ENCODE measurements at regions not wholly inside any gene's neighbourhood (a gene's known extent, or its start where the extent isn't known, plus 50 kb on each side); places are given as distances from the start of the nearest gene placed in this dataset.
"Not testable (repeated sequence)": the region's sequence is repeated elsewhere in the genome, so short reads cannot be mapped to it uniquely, and the experiment has no call there.

DNA sequence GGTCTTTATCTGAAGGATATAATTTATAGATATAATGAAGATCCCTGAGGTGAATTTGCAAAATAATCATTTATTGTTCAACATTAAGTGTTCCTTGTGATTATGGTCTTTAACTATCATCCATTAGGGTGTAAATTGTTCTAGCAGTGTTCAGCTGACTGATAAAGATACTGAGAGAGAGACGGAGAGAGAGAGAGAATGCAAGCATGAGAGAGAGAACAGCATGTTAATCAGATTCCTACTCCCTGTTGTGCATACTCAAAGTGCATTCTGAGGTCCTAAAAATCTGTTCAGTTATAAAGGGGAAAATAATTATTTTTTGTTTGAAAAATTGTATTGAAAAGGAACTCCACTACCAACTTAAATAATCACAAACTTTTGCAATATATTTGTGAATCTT, 271.0 kb upstream of the CBLB start:
- no peak for ATAC-seq (ENCODE audit: low read depth)

DNA sequence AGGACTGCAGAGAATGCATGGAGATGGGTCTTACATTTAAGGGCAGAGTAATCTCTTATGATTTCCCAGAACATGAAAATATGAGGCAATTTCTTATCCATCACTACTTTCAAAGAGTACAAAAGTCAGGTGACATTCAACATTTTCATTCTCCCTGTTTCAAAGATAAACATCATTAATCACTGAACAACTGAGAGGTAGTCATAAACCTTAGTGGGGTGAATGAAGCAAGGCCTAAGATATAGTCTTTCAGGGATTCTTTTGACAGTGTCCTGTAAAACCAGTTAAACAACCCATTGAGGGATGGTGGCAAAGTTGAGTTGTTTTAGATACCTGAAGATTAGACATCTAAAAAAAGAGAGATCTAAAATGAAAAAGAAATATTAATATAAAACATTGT, 271.6 kb upstream of the CBLB start:
- Mint-ChIP-seq H3K9me3 (no peaks in the 10 kb centered on the region), H3K27ac (no peak overlapping the region), H3K36me3 (ENCODE audit: low read depth) (no peaks in the 10 kb centered on the region), H3K4me1 (no peaks in the 10 kb centered on the region), H3K27me3 (no peaks in the 10 kb centered on the region), H3K4me3 (no peak overlapping the region)
- CTCF ChIA-PET: no interaction called here
- POLR2A ChIA-PET: no interaction called here
- no peak for DNase-seq
- intact Hi-C loops (cut with micrococcal nuclease): no loop called here
- TF ChIP-seq, protein P1, sequence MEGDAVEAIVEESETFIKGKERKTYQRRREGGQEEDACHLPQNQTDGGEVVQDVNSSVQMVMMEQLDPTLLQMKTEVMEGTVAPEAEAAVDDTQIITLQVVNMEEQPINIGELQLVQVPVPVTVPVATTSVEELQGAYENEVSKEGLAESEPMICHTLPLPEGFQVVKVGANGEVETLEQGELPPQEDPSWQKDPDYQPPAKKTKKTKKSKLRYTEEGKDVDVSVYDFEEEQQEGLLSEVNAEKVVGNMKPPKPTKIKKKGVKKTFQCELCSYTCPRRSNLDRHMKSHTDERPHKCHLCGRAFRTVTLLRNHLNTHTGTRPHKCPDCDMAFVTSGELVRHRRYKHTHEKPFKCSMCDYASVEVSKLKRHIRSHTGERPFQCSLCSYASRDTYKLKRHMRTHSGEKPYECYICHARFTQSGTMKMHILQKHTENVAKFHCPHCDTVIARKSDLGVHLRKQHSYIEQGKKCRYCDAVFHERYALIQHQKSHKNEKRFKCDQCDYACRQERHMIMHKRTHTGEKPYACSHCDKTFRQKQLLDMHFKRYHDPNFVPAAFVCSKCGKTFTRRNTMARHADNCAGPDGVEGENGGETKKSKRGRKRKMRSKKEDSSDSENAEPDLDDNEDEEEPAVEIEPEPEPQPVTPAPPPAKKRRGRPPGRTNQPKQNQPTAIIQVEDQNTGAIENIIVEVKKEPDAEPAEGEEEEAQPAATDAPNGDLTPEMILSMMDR (IDR thresholded peaks at IDR 0.05): no peak
- ATAC-seq (ENCODE audit: low read depth): no peak

More for the DNA sequence above, 271.0 kb upstream of the CBLB start:
- no peaks in the 10 kb centered on the region for H3K36me3 Mint-ChIP-seq (ENCODE audit: low read depth)
- H3K27me3 Mint-ChIP-seq: no peaks in the 10 kb centered on the region
- ChIA-PET POLR2A (no interaction called here), CTCF (no interaction called here)
- no peak overlapping the region for H3K4me3 Mint-ChIP-seq
- intact Hi-C loops (cut with micrococcal nuclease): no loop called here
- no peak overlapping the region for H3K27ac Mint-ChIP-seq
- H3K4me1 Mint-ChIP-seq: no peaks in the 10 kb centered on the region
- no peak for DNase-seq
- H3K9me3 Mint-ChIP-seq: no peaks in the 10 kb centered on the region
- TF ChIP-seq, protein P1 (IDR thresholded peaks at IDR 0.05): no peak

DNA sequence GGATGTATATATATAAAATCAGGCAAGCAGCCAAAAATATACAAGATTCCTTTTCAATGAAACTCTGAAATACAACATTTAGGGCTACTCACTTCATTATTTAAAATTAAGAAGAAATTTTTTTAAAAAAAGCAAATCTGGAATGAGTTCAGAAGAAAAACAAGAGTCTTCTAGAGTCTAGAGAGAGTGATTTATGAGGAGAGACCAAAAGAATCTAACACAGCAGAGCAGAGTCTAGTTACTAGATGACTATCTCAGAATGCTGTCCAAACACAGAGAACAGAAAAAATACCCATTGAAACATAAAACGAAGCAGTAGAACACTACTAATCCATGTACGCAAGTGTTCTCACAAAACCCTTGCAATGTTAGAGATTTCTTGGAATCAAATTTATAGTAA, 275.2 kb upstream of the CBLB start:
- ChIA-PET CTCF (no interaction called here), POLR2A (no interaction called here)
- Mint-ChIP-seq H3K27me3 (no peaks in the 10 kb centered on the region), H3K9me3 (peaks cover 14% of the 10 kb centered on the region), H3K27ac (no peak overlapping the region), H3K4me3 (no peak overlapping the region), H3K4me1 (peaks cover 5% of the 10 kb centered on the region), H3K36me3 (ENCODE audit: low read depth) (no peaks in the 10 kb centered on the region)
- TF ChIP-seq, protein P1 (IDR thresholded peaks at IDR 0.05): no peak
- intact Hi-C loops (cut with micrococcal nuclease): no loop called here
- ATAC-seq (ENCODE audit: low read depth) (no peak), DNase-seq (no peak)

DNA sequence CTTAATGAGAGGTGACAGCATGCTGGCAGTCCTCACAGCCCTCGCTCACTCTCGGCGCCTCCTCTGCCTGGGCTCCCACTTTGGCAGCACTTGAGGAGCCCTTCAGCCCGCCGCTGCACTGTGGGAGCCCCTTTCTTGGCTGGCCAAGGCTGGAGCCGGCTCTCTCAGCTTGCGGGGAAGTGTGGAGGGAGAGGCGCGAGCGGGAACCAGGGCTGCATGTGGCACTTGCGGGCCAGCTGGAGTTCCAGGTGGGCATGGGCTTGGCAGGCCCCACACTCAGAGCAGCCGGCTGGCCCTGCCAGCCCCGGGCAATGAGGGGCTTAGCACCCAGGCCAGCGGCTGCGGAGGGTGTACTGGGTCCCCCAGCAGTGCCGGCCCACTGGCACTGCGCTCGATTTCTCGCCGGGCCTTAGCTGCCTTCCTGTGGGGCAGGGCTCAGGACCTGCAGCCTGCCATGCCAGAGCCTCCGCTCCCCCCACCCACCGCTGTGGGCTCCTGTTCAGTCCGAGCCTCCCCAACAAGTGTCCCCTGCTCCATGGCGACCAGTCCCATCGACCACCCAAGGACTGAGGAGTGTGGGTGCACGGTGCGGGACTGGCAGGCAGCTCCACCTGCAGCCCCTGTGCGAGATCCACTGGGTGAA, 279.7 kb upstream of the CBLB start:
- H3K4me1 Mint-ChIP-seq; intact Hi-C loops (cut with micrococcal nuclease); H3K27ac Mint-ChIP-seq; H3K36me3 Mint-ChIP-seq (ENCODE audit: low read depth); CTCF ChIA-PET; DNase-seq; ATAC-seq (ENCODE audit: low read depth); H3K27me3 Mint-ChIP-seq; H3K4me3 Mint-ChIP-seq; POLR2A ChIA-PET: not testable (repeated sequence)
- peaks cover 14% of the 10 kb centered on the region for H3K9me3 Mint-ChIP-seq

DNA sequence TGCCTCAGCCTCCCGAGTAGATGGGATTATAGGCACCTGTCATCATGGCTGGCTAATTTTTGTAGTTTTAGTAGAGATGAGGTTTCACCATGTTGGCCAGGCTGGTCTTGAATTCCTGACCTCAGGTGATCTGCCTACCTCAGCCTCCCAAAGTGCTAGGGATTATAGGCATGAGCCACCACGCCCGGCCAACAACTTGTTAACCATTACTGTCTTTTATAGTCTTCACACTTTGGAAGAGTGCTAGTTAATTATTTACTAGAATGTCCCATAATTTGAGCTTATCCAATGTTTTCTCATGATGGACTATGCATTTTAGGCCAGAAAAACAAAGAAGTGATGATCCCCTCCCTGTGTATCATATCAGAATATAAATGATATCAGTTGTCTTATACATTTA, 288.6 kb upstream of the CBLB start:
- intact Hi-C loops (cut with micrococcal nuclease): no loop called here
- Mint-ChIP-seq H3K36me3 (ENCODE audit: low read depth) (no peaks in the 10 kb centered on the region), H3K27ac (no peak overlapping the region), H3K4me1 (no peaks in the 10 kb centered on the region), H3K27me3 (no peaks in the 10 kb centered on the region), H3K4me3 (no peak overlapping the region), H3K9me3 (no peaks in the 10 kb centered on the region)
- DNase-seq (no peak), ATAC-seq (ENCODE audit: low read depth) (no peak)
- TF ChIP-seq, protein P1 (IDR thresholded peaks at IDR 0.05): no peak
- CTCF ChIA-PET: no interaction called here
- POLR2A ChIA-PET: no interaction called here

DNA sequence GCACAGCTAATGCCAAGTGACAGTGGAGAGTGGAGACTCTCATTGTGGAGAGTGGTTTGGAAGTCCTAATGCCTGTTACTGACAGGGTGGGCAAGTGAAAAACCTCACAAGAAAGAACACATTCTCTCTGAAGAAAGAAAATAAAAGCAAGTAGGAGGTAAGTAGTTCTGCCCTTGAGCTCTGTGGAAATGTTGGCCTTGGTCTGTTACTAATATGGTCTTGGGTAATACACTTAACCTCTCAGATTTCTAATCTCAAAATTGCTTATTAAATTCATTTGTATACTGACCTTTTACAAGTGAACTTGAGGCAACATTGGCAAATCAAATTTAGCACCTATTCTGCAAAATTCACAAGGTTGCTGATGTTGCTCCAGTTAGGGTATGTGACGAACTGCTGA, 291.6 kb upstream of the CBLB start:
- intact Hi-C loops (cut with micrococcal nuclease): no loop called here
- Mint-ChIP-seq H3K9me3 (peaks cover 10% of the 10 kb centered on the region), H3K27me3 (no peaks in the 10 kb centered on the region), H3K4me1 (no peaks in the 10 kb centered on the region), H3K27ac (no peak overlapping the region), H3K36me3 (ENCODE audit: low read depth) (peaks cover 4% of the 10 kb centered on the region), H3K4me3 (no peak overlapping the region)
- DNase-seq: no peak
- no peak for ATAC-seq (ENCODE audit: low read depth)
- CTCF ChIA-PET: no interaction called here
- POLR2A ChIA-PET: no interaction called here
- TF ChIP-seq, protein P1 (IDR thresholded peaks at IDR 0.05): no peak

All from activated B cell treated with CpG ODN at 0.5 μM for 24 hours (primary cell).